GM12878 (cell line): ENCODE measurements at regions not wholly inside any gene's neighbourhood (a gene's known extent, or its start where the extent isn't known, plus 50 kb on each side); places are given as distances from the start of the nearest gene placed in this dataset.

ENCODE experiments used
- ATAC-seq: fragments of 200-7000 bp; cut with Tn5 transposase; 3 replicates; pipeline ENCODE4 v1.9.1; 2020; ENCODE audit warnings: mild to moderate bottlenecking, moderate library complexity
- BruUV-seq: library from RNA; stranded (reverse); fragments of 400-500 nt; replicated peaks from 2 replicates; lab custom pipeline; 2021; lab: Mats Ljungman, UMichigan
- CTCF ChIA-PET: fragments of 300-600 bp; sonication (Branson Sonifier 250); formaldehyde crosslinking; extraction: SDS; loops from one replicate; lab custom pipeline; 2021; ENCODE audit warnings: inconsistent platforms; lab: Yijun Ruan, JAX
- POLR2A ChIA-PET: fragments of 350-600 bp; formaldehyde crosslinking; extraction: SDS; loops from one replicate; lab custom pipeline; 2021; ENCODE audit warnings: inconsistent platforms; lab: Charles Lee
- RAD21 ChIA-PET: fragments of 300-600 bp; sonication (Branson Sonifier 250); formaldehyde crosslinking; loops from one replicate; lab custom pipeline; 2023; ENCODE audit warnings: antibody characterized with exemption; ENCODE audit not compliant: unreplicated experiment; lab: Charles Lee
- SMC1A ChIA-PET: fragments of 300-600 bp; sonication (Branson Sonifier 250); formaldehyde crosslinking; loops from one replicate; lab custom pipeline; 2023; ENCODE audit not compliant: unreplicated experiment, uncharacterized antibody; lab: Charles Lee
- DNase-seq: peaks from one replicate; pipeline ENCODE4 v3.0.0-alpha.2; 2011; ENCODE audit warnings: low read depth, low spot score
- FAIRE-seq: peaks from 3 replicates; lab custom pipeline; 2011; peaks lifted over from hg19 to GRCh38; lab: Jason Lieb, UNC
- H2AFZ ChIP-seq: 2 replicates; pipeline ENCODE4 v1.6.0; 2011; ENCODE audit warnings: low read depth, low read length, control low read depth; ENCODE audit not compliant: control insufficient read depth
- H3K27ac ChIP-seq: 2 replicates; pipeline ENCODE4 v1.5.1; 2011; ENCODE audit warnings: control low read depth; ENCODE audit not compliant: control insufficient read depth, insufficient read depth
- H3K27me3 ChIP-seq, 2 experiments: replicated peaks in 1 of 2; 2 replicates each; pipeline versions ENCODE4 v1.6.0 to v1.6.1; 2011; ENCODE audit warnings: low read length in 1 of 2; ENCODE audit not compliant: control insufficient read depth in 2 of 2, insufficient read depth in 2 of 2
- H3K36me3 ChIP-seq, 2 experiments: 2 replicates each; pipeline ENCODE4 v1.5.1; 2011; ENCODE audit warnings: low read length in 1 of 2; ENCODE audit not compliant: control insufficient read depth in 2 of 2, insufficient read depth in 2 of 2
- H3K4me1 ChIP-seq: 2 replicates; pipeline ENCODE4 v1.6.1; 2011; ENCODE audit warnings: mild to moderate bottlenecking, low read length, moderate library complexity, mixed read lengths; ENCODE audit not compliant: control insufficient read depth, insufficient read depth
- H3K4me2 ChIP-seq: 2 replicates; pipeline ENCODE4 v1.6.0; 2011; ENCODE audit warnings: control low read depth; ENCODE audit not compliant: control insufficient read depth, insufficient read depth
- H3K4me3 ChIP-seq: fragments of 200-600 bp; sonication (generic); 2 replicates; pipeline ENCODE4 v1.5.1; 2016
- H3K79me2 ChIP-seq: 2 replicates; pipeline ENCODE4 v1.6.0; 2011; ENCODE audit warnings: low read length; ENCODE audit not compliant: control insufficient read depth, insufficient read depth
- H3K9ac ChIP-seq: 2 replicates; pipeline ENCODE4 v1.8.0; 2011; ENCODE audit warnings: low read length, control low read depth, mixed read lengths; ENCODE audit not compliant: control insufficient read depth, insufficient read depth
- H3K9me3 ChIP-seq: replicated peaks from 3 replicates; pipeline ENCODE4 v1.5.1; 2011; ENCODE audit warnings: mild to moderate bottlenecking, low read length; ENCODE audit not compliant: control insufficient read depth, insufficient read depth
- H4K20me1 ChIP-seq: 2 replicates; pipeline ENCODE4 v1.6.0; 2011; ENCODE audit not compliant: control insufficient read depth, insufficient read depth
- BACH1 ChIP-seq: fragments of 450-650 bp; IDR thresholded peaks from 2 replicates; pipeline ENCODE4 v1.6.1; 2017; ENCODE audit warnings: mild to moderate bottlenecking, borderline replicate concordance
- BHLHE40 ChIP-seq, 2 experiments: fragments of 450-650 bp in 1 of 2; IDR thresholded peaks; 2 replicates each; pipeline ENCODE4 v1.6.1; 2011 to 2017; ENCODE audit warnings: low read depth in 2 of 2, borderline replicate concordance in 1 of 2, improper control_type of control experiment in 1 of 2, low read length in 1 of 2, mild to moderate bottlenecking in 1 of 2
- DPF2 ChIP-seq: fragments of 450-650 bp; IDR thresholded peaks from 2 replicates; pipeline ENCODE4 v1.6.1; 2017; ENCODE audit warnings: mild to moderate bottlenecking
- E4F1 ChIP-seq: fragments of 450-650 bp; IDR thresholded peaks from 2 replicates; pipeline ENCODE4 v1.6.1; 2018; ENCODE audit warnings: borderline replicate concordance, mild to moderate bottlenecking; ENCODE audit not compliant: partially characterized antibody
- FOXK2 ChIP-seq: fragments of 450-650 bp; IDR thresholded peaks from 2 replicates; pipeline ENCODE4 v1.6.1; 2017; ENCODE audit warnings: mild to moderate bottlenecking, moderate library complexity
- FOXM1 ChIP-seq: IDR thresholded peaks from 2 replicates; pipeline ENCODE4 v1.6.1; 2012; ENCODE audit warnings: low read depth, mild to moderate bottlenecking, inconsistent platforms, low read length, moderate library complexity
- GABPA ChIP-seq: IDR thresholded peaks from 2 replicates; pipeline ENCODE4 v1.6.1; 2014; ENCODE audit warnings: antibody characterized with exemption, low read depth, mild to moderate bottlenecking, inconsistent platforms
- HDAC2 ChIP-seq: fragments of 200-600 bp; sonication (generic); IDR thresholded peaks from 2 replicates; pipeline ENCODE4 v1.6.1; 2017
- JUND ChIP-seq: IDR thresholded peaks from 2 replicates; pipeline ENCODE4 v1.6.1; 2012; ENCODE audit warnings: low read depth, mild to moderate bottlenecking, low read length, improper control_type of control experiment, moderate library complexity
- KAT2A ChIP-seq: conservative IDR thresholded peaks from 2 replicates; pipeline ENCODE4 v1.6.1; 2011; ENCODE audit warnings: low read depth, low read length; ENCODE audit not compliant: control insufficient read depth
- KLF5 ChIP-seq: fragments of 450-650 bp; IDR thresholded peaks from 2 replicates; pipeline ENCODE4 v1.6.1; 2014; ENCODE audit warnings: mild to moderate bottlenecking; ENCODE audit not compliant: partially characterized antibody
- MYC ChIP-seq: IDR thresholded peaks from 2 replicates; pipeline ENCODE4 v1.6.1; 2011; ENCODE audit warnings: mild to moderate bottlenecking, low read length, moderate library complexity, inconsistent platforms; ENCODE audit not compliant: insufficient read depth, insufficient replicate concordance, insufficient read length, severe bottlenecking
- NR2C2 ChIP-seq: IDR thresholded peaks from 2 replicates; pipeline ENCODE4 v1.6.1; 2011; ENCODE audit warnings: borderline replicate concordance, low read depth; ENCODE audit not compliant: control insufficient read depth, insufficient read length
- TAF1 ChIP-seq: IDR thresholded peaks from 2 replicates; pipeline ENCODE4 v1.6.1; 2011; ENCODE audit warnings: mild to moderate bottlenecking, low read depth, low read length, borderline replicate concordance
- WRNIP1 ChIP-seq: IDR thresholded peaks from 2 replicates; pipeline ENCODE4 v1.6.1; 2011; ENCODE audit warnings: low read depth, low read length, improper control_type of control experiment, borderline replicate concordance
- ZNF274 ChIP-seq: IDR thresholded peaks from one replicate; pipeline ENCODE4 v1.8.0; 2011; ENCODE audit not compliant: insufficient read length, insufficient read depth
- ZNF622 ChIP-seq: fragments of 450-650 bp; IDR thresholded peaks from 2 replicates; pipeline ENCODE4 v1.6.1; 2017; ENCODE audit warnings: mild to moderate bottlenecking, inconsistent platforms
- WGBS: methylation state at CpG from one replicate; pipeline ENCODE4 v1.1.6; 2016; ENCODE audit warnings: low lambda C conversion rate; ENCODE audit not compliant: insufficient replicate concordance, insufficient coverage; ENCODE audit errors: missing lambda C conversion rate; 5-methylcytosine and 5-hydroxymethylcytosine counted together
- in situ Hi-C: fragments of 300-500 bp; cut with MboI; formaldehyde crosslinking; loops from 9 replicates; pipeline ENCODE4 v1.14.3; 2018; ENCODE audit warnings: mixed read lengths
- intact Hi-C: fragments of 100-400 bp; cut with micrococcal nuclease; formaldehyde crosslinking; loops from one replicate; pipeline ENCODE4 v1.14.2; 2022; ENCODE audit not compliant: unreplicated experiment
- TF ChIP-seq, protein P1 (sequence below): IDR thresholded peaks from 2 replicates; pipeline ENCODE4 v1.6.1; 2011; ENCODE audit warnings: borderline replicate concordance, low read depth, mild to moderate bottlenecking, moderate library complexity, low read length; ENCODE audit not compliant: insufficient read depth, poor library complexity, severe bottlenecking

DNA sequence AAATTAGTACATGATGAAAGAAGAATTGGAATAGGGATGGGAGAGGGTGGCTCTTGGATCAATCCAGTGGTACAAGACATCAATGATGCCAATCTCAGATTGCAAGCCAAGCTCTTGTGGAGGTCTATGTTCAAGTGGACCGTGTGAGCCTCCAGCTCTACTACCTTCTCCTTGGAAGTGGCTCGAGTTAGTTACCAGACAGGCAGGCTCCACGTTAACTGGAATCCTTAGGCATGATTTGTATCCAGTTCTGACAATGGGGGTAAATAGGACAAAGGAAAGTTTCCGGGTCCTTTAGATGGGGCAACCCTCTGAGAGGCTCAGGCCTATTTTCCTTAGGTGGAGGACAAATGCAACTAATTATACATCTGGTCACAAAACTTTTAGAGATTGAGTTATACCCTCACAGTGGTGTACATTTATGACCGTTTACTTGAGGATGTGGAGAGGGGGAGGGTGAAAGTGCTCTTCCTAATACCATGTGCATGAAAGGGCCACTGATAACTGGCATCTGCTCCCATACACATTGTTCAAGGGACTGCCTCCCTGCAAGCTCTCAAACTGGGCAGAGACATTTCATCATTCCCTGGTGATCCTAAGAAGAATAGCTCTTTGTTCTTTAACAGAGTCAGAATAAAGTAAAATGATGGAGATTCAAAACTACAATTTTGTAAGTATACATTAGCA, 180.2 kb downstream of the SOCS6 start:
- no peaks in the 10 kb centered on the region for H3K79me2 ChIP-seq
- DNase-seq (no peak), ATAC-seq (no peak), FAIRE-seq (no peak)
- H3K4me1 ChIP-seq, result no peaks in the 10 kb centered on the region
- no peak overlapping the region for H3K27ac ChIP-seq
- no peaks in the 10 kb centered on the region for H4K20me1 ChIP-seq
- CTCF ChIA-PET, result interaction anchor here (3.0 kb wide), 1 partner anchor 22 kb away, joined by 14 read pairs; no protein-coding TSS in a partner anchor
- no TSS peak for BruUV-seq
- H3K9ac ChIP-seq, result no peak overlapping the region
- H3K4me3 ChIP-seq, result no peak overlapping the region
- RAD21 ChIA-PET, result no interaction called here
- no peaks in the 10 kb centered on the region for H3K36me3 ChIP-seq
- H3K4me2 ChIP-seq, result no peak overlapping the region
- POLR2A ChIA-PET, result no interaction called here
- no peaks in the 10 kb centered on the region for H3K9me3 ChIP-seq
- no peaks in the 10 kb centered on the region; a peak in 3 of 4 replicates for H3K27me3 ChIP-seq
- 13% methylated on average over 5 of the region's 5 CpGs for WGBS
- in situ Hi-C loops (no loop called here), intact Hi-C loops (no loop called here)
- SMC1A ChIA-PET, result interaction anchor here (0.6 kb wide), 1 partner anchor 37 kb away, joined by 3 read pairs; no protein-coding TSS in a partner anchor
- H2AFZ ChIP-seq, result no peak overlapping the region
- no peak for TF ChIP-seq HDAC2
- TF ChIP-seq WRNIP1, result no peak
- no peak for TF ChIP-seq TAF1
- TF ChIP-seq NR2C2, result no peak
- TF ChIP-seq KAT2A, result no peak
- no peak for TF ChIP-seq FOXM1
- no peak for TF ChIP-seq ZNF274
- no peak for TF ChIP-seq BACH1
- TF ChIP-seq, protein P1, sequence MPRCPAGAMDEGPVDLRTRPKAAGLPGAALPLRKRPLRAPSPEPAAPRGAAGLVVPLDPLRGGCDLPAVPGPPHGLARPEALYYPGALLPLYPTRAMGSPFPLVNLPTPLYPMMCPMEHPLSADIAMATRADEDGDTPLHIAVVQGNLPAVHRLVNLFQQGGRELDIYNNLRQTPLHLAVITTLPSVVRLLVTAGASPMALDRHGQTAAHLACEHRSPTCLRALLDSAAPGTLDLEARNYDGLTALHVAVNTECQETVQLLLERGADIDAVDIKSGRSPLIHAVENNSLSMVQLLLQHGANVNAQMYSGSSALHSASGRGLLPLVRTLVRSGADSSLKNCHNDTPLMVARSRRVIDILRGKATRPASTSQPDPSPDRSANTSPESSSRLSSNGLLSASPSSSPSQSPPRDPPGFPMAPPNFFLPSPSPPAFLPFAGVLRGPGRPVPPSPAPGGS, result no peak
- no peak for TF ChIP-seq ZNF622
- no peak for TF ChIP-seq FOXK2
- TF ChIP-seq BHLHE40 (IDR thresholded peaks at IDR 0.05; ENCODE audit: borderline replicate concordance in 1 of 2, low read depth in 2 of 2, low read length in 1 of 2), result no peak
- no peak for TF ChIP-seq GABPA
- TF ChIP-seq E4F1, result no peak
- TF ChIP-seq JUND, result no peak
- no peak for TF ChIP-seq KLF5
- no peak for TF ChIP-seq DPF2
- no peak for TF ChIP-seq MYC
